ACHN (cell line): ENCODE measurements at regions not wholly inside any gene's neighbourhood (a gene's known extent, or its start where the extent isn't known, plus 50 kb on each side); places are given as distances from the start of the nearest gene placed in this dataset.
"Not testable (repeated sequence)": the region's sequence is repeated elsewhere in the genome, so short reads cannot be mapped to it uniquely, and the experiment has no call there.

Experiments
- DNase-seq: peaks from one replicate; pipeline ENCODE4 v3.0.0-alpha.2; 2015
- in situ Hi-C: cut with HindIII; loops from 2 replicates; pipeline ENCODE4 v1.10.0; 2017; ENCODE audit warnings: low sequenced_read_pairs, low pct_ligation_motif_present, low pct_unique_long_range_greater_than_20kb

DNA sequence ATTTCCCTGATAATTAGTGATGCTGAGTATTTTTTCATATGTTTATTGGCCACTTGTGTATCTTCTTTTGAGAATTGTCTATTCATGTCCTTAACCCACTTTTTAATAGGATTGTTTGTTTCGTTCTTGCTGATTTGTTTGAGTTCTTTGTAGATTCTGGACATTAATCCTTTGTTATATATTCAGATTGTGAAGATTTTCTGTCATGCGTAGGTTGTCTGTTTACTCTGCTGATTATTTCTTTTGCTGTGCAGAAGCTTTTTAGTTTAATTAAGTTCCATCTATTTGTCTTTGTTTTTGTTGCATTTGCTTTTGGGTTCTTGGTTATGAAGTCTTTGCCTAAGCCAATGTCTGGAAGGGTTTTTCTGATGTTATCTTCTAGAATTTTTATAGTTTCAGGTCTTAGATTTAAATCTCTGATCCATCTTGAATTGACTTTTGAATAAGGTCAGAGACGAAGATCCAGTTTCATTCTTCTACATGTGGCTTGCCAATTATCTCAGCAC lies 438.4 kb upstream of the TBL1XR1 start:
- in situ Hi-C loops, DNase-seq: not testable (repeated sequence)

DNA sequence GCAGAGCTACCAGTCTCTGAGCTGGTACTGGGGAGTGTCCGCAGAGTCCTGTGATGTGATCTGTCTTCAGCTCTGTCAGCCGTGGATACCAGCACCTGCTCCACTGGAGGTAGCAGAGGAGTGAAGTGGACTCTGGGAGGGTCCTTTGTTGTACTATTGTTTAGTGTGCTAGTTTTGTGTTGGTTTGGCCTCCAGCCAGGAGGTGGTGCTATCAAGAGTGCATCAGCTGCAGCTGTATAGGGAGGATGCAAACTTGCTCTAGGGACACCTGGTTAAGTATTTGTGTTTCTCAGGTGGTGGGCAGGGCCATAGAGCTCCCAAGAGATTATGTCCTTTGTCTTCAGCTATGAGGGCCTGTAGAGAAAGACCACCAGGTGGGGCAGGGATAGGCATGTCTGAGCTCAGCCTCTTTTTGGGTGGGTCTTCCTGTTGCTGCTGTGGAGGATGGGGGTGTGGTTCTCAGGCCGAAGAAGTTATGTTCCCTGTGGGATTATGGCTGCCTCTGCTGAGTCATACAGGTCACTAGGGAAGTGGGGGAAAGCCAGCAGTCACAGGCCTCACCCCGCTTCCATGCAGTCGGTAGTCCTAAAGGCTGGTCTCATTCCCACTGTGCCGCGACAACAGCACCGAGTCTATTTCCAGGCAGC lies 443.2 kb upstream of the TBL1XR1 start:
- no peak for DNase-seq

DNA sequence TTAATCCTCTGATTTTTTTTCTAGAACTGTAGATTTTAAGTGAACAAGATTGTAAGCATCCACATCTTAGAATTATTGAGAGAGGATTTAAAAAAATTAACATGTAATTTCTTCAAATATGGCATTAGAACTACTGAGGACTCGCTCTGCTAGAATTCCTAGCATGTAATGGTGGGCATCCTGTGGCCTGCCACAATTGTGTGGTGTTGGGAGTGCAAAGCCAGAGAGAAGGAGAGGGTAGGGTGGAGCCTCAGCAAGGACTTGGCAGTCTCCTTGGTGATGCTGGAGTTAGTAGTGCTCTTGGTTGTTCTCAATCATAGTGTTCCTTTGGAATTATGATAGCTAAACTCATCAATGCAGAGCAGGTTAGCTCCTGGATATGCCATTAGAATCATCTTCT lies 443.9 kb upstream of the TBL1XR1 start:
- in situ Hi-C loops: no loop called here

More for the DNA sequence above, 443.2 kb upstream of the TBL1XR1 start:
- in situ Hi-C loops: no loop called here

DNA sequence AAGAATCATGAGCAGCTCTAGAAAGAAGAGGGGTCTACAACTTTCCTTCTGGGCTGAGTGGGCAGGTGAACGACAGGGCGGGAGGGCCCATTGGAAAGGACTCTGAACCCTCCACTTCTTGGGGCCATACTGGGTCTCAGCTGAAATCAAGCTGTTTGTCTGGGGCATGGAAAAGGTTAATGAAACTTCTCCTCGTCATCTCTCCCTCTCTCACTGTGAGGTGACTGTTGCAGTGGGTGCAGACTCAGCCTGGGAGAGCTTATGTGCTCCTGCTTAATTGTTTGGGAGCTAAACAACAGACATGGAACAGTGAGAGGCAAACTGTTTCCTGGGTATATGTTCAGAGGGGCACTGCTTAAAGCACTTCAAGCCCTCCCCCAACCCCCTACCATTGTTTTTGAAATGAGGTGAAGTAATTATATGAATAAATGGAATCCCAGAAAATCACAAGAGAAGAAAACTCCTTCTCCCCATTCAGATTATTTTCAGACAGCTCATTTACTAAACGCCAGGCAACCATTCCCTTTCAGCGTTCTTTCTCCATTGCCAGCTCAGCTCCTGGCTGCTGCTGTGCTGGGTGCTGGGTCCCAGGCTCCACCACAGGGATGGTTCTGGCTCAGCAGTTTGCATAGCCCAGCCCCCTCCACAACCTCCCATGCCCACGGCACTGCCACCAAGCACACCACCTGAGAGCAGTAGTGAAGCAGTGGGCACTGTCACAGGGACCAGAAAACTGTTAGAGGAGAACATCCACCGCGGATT lies 444.9 kb upstream of the TBL1XR1 start:
- in situ Hi-C loops: no loop called here
- no peak for DNase-seq

More for the DNA sequence above, 443.9 kb upstream of the TBL1XR1 start:
- DNase-seq: no peak

DNA sequence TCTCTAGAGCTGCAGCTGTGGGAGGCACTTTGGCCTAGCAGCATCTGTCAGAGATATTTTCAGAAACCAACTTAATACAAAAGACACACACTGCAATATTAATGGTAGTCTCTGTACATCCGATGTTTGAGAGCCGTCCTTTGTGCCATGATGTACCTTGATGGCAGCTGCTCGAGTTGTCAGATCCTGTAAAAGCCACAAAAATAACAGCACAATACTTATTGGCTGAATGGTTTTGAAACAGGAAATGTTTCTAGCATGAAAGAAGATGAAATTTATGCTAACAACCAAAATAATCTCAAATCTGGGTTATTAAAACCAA lies 445.5 kb upstream of the TBL1XR1 start:
- in situ Hi-C loops: no loop called here
- DNase-seq: no peak

DNA sequence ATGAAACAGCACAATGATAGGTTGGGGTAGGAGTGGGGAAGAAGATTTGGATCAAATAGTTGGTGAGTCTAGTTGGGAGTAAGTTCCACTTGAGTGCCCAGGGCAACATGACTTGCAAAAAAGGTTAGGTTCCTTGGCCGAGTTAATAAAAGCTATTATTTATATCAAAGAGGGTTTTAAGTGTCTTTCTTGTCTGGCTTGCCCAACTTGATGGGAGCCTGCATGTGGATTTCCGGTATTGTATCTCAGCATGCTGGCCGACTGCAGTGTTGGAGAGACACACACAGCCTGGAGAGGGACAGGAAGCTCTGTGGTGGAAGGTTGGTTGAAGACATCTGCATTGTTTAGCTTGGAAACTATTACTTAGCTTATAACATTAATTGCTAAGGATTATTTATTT lies 449.5 kb upstream of the TBL1XR1 start:
- no peak for DNase-seq
- in situ Hi-C loops: no loop called here

DNA sequence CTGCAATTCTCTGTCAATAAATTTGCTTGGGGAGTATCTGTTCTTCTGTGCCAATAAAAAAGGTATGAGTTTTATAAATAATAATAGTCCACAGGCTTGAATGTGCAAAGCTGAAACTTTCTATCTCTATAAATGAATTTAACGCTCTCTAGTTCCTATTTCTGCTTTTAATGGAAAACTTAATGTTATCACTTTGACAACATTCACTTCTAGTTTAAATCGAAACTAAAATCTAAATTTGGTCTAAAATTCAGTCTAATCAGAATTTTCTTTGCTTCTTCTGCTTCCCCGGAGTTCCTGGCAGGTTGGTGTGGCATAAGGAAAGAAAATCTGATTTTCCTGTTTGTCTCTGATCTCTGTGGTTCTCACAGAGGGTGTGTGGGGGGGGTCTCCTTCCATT lies 450.1 kb upstream of the TBL1XR1 start:
- no peak for DNase-seq
- in situ Hi-C loops: no loop called here

DNA sequence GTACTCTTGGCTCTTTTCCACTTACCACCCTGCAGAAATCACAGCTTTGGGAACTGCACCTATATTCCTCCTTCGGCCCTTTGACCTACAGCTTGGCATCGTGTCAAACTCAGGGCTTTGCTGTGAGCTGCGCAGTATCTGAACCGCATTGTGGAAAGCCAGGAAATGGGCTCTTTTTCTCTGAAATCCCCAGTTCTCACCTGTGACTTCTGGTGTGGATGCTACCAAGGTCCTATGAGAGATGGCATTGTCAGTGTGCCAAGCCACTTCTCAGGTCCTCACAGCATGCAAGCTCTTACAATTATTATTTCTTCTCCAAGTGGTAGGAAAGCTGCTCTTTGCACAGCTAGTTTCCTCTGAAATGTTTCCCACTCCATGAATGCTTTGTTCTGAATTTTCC lies 450.6 kb upstream of the TBL1XR1 start:
- in situ Hi-C loops: no loop called here
- no peak for DNase-seq

DNA sequence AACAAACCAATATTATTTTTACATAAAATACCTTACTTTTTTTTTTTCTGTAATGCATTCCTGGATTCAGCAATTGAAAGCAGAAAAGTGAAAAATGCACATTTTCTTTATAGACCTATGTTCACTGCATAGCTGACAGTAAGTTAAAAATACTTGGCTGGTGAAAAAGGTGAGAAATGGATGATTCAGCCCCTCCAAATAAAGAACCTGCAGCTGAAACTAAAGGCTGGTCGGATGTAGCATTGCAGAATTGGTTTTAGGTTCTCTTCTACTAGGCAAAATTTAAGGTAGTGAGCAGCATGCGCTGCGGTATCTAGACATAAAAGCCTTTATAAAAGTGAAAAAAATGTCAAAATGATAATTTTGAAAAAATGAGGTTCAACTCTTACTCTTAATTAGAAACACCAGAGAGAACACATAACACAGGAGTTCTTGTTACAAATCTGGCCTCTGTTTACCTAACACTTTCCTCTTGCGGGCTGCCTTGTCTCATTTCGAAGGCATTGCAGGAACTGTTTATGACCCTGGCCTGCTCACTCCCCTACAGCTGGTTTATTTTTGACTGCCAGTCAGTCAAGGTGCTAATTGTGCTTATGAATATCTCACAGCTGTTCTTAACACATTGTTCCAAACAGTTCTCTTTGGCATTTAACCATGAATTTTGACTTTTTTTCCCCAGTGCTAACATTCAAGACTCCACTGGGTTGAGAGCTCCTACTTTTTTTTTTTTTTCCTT lies 455.4 kb upstream of the TBL1XR1 start:
- no peak for DNase-seq
- in situ Hi-C loops: no loop called here

DNA sequence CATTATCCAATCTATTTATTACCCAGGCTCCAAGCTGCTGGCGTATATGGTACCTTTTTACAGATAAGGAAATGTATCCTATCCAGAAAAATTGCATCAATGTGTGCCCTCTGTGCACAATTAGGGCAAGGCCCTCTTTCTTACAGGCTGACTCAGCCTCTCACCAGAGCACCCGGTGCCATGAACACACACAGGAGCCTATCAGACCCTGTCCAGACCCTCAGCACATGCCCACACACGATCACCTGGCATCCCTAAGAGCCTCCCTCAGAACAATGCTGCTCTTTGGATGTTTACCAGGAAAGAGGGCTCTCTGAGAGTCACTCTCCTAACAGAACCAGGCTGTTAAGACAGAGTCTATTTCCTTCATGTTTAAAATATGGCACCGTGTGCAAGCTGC lies 460.0 kb upstream of the TBL1XR1 start:
- in situ Hi-C loops: no loop called here
- no peak for DNase-seq

DNA sequence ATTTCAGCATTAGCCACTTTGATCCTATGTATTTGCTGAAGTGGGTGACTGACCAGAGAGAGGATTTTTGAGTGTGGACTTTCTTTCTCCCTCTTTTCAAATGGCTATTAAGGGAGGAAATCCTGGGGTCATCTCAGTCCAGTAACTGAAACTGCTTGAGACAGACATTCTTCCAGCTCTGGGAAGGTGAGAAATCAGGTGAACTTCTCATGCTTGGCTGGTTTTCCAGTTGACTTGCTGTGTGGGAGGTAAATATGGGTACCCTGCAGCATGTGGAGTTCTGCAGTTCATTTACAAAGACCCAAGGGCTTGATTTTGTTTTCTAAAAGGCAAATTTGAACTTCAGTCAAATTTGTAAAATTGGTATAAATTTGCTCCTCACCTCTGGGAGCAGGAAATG lies 461.1 kb upstream of the TBL1XR1 start:
- in situ Hi-C loops: no loop called here
- no peak for DNase-seq

DNA sequence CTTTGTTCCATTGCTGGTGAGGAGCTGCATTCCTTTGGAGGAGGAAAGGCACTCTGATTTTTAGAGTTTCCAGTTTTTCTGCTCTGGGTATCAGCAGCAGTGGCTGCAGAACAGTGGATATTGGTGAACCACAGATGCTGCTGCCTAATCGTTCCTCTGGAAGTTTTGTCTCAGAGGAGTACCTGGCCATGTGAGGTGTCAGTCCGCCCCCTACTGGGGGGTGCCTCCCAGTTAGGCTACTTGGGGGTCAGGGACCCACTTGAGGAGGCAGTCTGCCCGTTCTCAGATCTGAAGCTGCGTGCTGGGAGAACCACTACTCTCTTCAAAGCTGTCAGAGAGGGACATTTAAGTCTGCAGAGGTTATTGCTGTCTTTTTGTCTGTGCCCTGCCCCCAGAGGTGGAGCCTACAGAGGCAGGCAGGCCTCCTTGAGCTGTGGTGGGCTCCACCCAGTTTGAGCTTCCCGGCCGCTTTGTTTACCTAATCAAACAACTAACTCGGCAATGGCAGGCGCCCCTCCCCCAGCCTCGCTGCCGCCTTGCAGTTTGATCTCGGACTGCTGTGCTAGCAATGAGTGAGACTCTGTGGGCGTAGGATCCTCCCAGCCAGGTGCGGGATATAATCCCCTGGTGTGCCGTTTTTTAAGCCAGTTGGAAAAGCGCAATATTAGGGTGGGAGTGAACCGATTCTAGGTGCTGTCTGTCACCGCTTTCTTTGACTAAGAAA lies 467.3 kb upstream of the TBL1XR1 start:
- DNase-seq, in situ Hi-C loops: not testable (repeated sequence)

DNA sequence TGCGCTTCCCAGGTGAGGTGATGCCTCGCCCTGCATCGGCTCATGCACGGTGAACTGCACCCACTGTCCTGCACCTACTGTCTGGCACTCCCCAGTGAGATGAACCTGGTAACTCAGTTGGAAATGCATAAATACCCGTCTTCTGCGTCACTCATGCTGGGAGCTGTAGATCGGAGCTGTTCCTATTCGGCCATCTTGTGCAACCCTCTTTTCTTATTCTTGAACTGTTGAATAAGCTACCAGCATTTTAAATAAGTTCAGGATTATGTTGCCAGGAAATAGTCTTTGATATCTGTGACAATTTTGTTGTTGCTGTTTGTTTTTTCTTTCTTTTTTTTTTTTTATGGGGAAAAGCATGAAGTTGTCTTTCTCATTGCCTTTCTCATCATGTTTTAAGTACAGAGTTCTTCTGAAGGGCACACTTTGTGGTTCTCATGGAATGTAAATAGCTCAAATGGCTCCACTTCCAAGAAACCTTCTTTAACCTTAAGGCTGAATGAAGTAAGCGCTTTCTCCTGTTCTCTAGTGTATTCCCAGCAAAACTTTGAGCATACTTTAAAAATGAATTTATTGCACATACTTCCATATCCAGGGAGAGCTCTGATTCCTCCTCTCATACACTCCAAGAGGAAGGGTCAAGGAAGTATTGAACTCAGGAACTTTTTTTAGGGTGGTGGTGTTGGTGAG lies 468.0 kb upstream of the TBL1XR1 start:
- in situ Hi-C loops: no loop called here

DNA sequence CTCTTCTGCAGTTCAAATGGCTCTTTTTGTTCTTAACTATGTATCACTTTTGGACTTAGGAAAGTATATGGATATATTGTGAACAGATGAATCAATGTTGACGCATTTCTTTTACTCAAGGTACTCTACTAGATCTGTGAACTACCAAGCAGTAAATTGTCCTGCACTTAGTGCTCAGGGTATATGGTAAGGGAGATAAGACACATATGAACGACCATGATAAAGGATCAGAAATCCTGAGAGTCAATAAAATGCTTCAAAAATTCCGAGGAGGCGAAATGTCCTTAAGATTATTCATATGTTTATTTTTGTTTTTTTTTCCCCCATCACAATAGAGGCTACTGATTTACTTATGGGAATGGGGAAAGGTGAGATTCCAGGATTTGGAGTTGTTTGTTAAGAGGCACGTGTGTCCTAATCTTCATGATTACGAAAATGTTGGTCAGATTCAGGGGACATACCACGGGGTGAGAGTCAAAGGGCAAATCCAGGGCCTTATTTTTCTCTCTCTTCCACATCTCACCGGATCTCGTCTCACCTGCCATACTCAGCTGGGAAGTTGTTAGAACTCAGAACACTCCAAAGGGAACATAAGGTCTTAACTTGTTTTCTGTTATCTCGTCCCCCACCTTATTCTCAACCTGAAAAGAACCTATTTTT lies 475.1 kb upstream of the TBL1XR1 start:
- in situ Hi-C loops: no loop called here
- DNase-seq: no peak

More for the DNA sequence above, 468.0 kb upstream of the TBL1XR1 start:
- no peak for DNase-seq

DNA sequence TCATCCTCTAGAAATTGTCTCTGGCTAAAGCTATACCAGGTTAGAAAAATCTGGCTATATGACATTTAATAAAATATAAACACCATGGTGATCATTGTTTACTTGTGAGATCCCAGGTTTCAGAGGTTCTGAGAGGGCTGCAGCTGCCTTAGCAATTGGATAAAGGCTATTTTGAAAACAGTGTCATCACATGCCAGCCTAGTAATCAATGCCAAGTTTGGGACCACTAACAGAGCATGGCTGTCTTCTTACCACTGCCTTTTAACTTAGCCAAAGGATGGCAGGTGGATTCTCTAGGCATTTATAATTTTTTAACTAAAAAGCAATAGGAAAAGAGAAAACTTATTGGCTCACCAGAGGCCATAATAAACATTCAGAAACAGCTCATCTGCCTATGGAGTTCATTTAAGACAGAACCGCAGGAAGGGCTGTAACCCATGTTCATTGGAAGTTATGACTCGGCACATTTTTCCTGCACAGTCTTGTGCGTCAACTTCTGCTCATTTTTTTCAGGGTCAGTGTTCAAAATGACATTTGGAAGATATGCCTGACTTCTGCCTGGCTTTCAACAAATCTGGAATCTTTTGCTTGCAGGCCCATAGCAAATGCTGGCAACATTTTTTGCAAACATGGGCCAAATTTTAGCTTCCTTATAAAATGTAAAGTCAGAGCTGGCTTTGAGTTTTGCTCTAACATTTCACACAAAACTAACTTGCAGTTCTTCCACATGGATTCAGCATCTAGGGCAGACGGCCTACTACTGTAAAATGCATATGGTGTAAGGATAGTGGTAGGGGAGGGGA lies 476.0 kb upstream of the TBL1XR1 start:
- no peak for DNase-seq
- in situ Hi-C loops: no loop called here

DNA sequence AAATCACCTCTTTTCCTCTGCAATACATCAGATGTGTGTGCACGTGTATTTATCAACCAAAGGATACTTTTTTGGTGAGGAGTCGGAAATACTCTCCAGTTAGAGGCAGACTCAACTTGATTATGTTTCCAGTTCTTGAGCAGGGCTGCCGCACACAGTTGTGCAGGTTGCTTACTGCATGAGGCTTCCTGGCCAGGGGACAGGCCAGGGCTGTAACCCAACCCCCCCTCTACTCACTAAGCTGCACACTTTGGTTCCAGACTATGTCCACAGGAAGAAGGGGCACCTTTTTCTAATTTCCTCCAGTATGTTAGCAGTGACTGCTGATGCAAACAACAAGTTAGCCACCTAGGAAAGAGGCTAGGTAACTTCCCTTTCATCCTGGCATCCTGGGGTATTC lies 476.9 kb upstream of the TBL1XR1 start:
- no peak for DNase-seq
- in situ Hi-C loops: no loop called here

DNA sequence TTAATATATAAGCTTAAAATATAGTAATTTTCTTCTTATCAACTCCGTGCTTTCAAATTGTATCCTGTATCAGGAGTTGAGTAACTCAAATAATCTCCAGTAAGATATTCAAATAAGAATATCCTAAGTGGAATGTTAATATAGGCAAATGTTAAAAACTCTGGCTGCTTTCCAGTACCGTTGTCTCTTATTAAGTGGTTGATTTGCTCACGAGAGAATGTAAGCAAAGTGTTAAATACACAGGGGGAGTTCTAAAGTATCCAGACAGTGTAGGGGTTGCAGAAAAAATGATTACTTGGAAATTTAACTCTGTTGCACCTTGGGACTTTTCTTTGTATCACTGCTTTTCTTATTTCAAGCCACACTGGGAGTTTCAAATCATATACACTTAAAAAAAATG lies 478.9 kb upstream of the TBL1XR1 start:
- in situ Hi-C loops: no loop called here
- DNase-seq: no peak
